GM12892 (cell line): ENCODE measurements at regions not wholly inside any gene's neighbourhood (a gene's known extent, or its start where the extent isn't known, plus 50 kb on each side); places are given as distances from the start of the nearest gene placed in this dataset.

Source experiments
- POLR2A ChIP-seq: IDR thresholded peaks from 2 replicates; pipeline ENCODE4 v1.6.1; 2011; ENCODE audit warnings: low read depth, low read length, control low read depth
- TAF1 ChIP-seq: IDR thresholded peaks from 2 replicates; pipeline ENCODE4 v1.6.1; 2011; ENCODE audit warnings: low read depth, mild to moderate bottlenecking, control low read depth, low read length, borderline replicate concordance

- TF ChIP-seq TAF1 (no peak), POLR2A (no peak)
Measured at GRCh38 chr7:69510114-69510513, 88.2 kb upstream of the AUTS2 start.
